Stimulated activated CD4-positive, alpha-beta T cell treated with anti-CD3 and anti-CD28 coated beads, Interleukin-12 subunit alpha, Interleukin-12 subunit beta, amount 100 ng/mL, for 48 hours (primary cell): ENCODE measurements at regions not wholly inside any gene's neighbourhood (a gene's known extent, or its start where the extent isn't known, plus 50 kb on each side); places are given as distances from the start of the nearest gene placed in this dataset.

ENCODE experiments used
- DNase-seq, 3 donors: peaks; one replicate each; pipeline ENCODE4 v3.0.0-alpha.2; 2020; ENCODE audit warnings: low read depth in 2 of 3, low spot score in 1 of 3

DNA sequence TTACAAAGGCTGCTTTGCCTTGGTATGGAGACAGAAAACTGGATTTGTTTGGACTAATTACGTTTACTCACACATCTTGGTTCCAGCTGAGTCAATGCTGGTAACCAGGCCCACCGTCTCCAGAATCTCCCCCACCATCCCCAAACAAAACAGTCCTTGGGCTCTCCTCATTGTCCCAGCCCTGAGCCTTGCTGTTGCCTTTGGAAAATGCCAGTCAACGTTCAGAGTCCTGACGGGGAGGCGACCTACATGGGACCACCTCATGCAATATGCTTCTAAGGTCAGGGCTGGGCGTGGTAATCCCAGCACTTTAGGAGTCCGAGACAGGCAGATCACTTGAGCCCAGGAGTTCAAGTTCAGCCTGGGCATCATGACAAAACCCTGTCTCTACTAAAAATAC, 85.2 kb upstream of the IQSEC1 start:
- DNase-seq: no peak

DNA sequence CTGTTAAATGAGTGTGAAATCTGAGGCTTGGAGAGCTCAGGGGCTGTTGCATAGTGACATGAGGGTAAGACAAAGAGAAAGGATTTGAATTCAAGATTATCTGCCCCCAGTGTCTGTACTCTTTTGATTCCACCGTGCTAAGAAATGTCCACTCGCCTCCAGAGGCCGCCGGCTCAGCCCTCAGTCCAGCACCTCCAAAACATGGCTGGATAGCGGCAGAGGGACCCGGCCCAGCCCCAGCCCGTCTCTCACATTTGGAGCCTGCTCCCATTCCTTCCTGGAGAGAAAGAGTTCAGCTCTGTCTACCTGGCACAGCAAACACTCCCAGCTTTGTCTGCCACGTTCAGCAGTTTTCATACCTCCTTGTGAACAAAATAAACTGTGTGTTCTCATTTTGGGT, 84.8 kb upstream of the IQSEC1 start:
- no peak for DNase-seq

DNA sequence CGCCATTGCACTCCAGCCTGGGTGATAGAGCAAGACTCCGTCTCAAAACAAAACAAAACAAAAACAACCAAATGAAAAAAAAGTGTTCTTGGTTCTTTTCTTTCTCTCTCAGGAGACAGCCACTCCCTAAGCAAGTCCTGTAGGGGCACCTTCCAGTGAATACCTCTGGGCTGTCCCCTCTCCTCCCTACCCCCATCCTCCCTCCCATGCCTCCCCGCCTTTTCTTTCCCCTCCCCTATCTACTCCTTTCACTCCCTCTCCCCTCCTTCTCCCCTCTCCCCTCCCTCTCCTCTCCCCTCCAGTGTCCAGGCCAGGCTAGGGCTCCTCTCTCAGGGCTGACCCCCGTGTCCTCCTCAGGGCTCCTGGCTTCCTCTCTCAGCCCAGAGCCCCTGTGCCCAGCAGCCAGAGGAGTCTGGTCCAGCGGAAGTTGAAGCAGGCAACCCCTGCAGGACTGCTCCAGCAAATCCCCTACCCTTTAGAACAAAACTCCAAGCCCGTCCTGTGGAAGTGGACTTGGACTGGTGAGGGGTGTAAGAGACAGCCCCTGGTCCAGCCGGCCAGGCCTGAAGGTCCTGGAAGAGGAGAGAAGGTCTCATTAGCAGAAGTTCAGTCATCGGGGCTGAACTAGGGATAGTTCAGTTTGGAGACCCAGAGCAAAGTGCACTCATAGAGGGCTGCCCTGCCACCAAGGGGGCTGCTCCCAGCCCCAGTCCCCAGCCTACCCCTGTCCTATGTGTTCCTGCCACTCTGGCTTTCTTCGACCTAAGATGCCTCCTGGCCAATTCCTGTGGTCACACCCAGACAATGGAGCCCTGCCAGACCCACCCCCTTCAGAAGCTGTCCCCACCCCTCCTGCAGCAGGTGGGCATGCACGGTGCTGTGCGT, 79.8 kb upstream of the IQSEC1 start:
- DNase-seq: no peak

DNA sequence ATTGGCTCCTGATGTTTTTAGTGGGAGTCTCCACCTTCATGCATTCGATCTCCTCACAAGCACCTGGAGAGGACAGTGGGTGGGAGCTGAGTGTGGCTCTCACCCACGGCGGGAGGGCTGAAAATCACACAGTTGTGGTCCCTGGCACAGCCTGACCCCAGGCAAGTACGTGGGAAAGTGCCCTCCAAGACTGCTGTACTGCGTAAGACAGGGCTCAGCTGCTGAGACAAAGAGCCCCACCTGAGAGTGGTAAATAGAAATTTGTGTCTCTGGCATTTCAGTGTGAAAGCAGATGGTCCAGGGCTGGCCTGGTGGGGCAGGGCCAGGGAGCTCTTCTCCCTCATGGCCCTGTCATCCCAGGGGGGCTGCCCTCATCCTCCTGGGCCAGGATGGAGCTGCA, 77.4 kb upstream of the IQSEC1 start:
- no peak for DNase-seq

DNA sequence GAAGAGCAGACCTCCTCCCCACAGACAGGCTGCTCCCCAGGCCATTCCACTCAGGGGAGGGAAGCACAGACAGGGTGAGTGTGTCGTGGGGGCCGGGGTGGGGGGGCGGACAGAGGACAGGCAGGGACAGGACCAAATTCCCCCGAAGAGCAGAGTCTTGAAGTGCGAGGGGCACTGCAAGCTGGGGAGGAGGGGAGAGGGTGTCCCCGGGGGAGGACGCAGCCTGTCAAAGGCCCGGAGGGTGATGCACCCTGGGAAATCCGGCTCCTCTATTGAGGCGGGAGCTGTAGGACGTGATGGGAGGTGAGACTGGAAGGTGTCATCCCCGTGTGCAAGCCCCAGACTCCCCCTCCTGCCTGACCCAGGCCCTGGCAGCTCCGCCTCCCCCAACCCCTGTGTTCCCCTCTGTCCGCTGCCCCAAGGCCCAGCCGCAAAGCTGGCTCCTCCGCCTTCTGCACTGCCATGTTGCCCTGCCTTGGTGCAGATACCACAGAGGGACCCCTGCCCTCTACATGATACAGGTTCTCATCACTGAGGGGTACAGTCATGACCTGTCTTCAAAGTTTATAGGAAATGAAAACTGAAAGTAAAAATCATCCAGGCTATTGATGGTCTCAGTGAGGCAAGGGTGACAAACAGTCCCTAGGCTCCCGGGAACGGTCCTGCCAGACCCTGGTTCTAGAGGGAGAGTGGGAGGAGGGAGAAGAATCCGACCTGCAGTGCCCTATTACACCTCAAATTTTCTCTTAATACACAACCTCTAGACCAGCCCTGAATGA, 76.3 kb upstream of the IQSEC1 start:
- no peak for DNase-seq

DNA sequence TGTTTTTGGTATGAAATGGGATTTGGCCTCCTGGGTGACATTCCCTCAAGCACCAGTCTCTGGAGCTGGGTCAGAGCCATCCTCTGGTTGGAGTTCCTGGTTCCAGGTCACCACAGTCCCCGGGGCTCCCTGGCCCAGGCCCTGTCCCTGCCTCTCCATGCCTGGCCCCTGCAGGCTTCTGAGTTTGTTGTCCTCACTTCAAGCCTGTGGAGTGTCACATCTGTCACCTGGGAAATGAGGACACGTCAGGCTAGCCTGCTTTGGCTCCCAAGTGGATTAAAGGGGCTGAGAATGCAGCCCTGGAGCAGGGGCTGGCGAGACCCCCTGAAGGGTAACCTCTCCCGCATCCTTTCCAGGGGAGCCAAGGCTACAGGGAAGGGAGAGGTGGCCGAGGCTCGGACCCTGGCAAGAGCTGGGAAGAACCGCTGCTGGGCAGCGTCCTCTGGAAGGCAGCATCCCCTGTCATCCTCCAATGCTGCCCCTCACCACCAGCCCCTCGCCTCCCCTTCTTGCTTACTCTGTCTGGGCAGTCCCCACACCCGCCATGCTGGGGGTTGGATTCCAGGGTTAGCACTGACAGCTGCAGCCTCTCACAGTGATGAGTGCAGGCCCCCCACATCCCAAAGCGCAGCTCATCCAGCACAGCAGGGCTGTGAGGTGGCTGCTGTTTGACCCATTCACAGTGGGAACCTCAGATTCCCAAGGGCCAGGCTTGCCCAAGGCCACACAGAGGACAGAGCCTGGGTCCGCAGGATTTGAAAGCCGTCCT, 75.5 kb upstream of the IQSEC1 start:
- DNase-seq: no peak

DNA sequence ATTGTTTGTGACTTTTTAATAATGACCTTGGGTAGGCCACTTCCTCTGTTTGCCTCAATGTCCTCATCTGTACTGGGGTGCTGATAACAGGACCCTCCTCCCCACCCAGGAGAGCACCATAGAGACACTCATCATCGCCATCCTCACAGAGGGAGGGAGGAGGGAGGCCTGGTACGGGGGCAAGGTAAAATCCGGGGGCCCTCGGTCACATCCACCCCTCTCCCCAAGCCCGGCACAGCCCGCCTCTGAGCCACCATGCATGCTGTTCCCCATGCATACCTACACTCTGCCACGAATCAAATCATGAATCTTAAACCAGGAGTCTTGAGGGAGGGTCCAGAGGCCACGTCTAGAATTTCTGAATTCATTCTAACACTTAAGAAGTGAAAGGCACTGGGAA, 74.9 kb upstream of the IQSEC1 start:
- DNase-seq: no peak

DNA sequence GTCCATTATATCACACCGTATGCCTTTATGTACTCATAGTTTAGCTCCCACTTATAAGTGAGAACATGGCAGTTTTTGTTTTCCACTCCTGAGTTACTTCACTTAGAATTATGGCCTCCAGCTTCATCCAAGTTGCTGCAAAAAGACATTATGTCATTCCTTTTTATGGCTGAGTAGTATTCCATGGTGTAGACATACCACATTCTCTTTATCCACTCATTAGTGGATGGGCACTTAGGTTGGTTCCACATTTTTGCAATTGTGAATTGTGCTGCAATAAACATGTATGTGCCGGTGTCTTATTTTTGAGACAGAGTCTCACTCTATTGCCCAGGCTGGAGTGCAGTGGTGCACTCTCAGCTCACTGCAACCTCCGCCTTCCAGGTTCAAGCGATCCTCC, 74.1 kb upstream of the IQSEC1 start:
- no peak for DNase-seq

DNA sequence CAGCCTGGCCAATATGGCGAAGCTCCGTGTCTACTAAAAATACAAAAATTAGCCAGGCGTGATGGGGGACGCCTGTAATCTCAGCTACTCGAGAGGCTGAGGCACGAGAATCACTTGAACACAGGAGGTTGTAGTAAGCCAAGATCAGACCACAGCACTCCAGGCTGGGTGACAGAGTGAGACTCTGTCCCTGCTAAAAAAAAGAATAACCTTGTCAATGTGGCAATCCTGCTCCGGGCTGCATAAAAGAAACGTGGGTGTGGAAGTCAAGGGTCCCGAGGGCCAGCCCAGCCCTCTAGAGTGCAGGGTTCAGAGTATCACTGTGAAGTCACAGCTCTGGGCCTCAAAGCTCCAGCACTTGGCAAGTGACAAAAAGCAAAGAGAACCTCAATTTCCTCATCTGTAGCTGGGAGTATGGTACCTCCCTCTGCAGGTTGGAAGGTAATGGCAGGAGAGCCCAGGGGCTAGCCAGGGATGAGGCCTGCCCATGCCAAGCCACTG, 73.5 kb upstream of the IQSEC1 start:
- no peak for DNase-seq

DNA sequence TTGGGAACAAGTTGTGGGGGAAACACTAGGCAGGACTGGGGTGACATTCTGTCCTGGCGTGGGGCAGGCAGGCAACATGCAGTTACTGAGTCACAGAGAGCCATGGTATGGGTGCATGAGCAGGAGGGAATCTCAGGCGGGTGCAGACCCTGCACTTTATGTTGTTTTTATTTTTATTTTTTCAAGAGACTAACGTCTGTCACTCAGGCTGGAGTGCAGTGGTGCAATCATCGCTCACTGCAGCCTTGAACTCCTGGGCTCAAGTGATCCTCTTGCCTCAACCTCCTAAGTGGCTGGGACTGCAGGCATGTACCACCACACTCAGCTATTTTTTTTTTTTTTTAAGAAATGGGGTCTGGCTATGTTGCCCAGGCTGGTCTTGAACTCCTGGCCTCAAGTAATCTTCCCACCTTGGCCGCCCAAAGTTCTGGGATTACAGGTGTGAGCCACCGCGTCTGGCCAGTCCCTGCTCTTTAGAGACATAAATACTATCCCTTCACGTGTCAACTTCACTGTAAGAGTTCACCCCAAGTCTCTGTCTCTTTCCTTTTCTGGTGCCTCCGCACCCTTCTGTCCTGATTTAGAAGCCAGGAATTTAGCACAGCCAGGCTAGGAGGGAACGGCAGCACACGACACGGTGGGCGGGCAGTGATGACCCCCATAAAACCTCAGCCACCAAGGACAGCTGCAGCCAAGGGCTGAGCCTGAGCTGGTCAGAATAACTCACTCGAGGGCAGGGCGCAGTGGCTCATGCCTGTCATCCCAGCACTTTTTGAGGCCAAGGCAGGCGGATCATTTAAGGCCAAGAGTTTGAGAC, 72.8 kb upstream of the IQSEC1 start:
- no peak for DNase-seq

DNA sequence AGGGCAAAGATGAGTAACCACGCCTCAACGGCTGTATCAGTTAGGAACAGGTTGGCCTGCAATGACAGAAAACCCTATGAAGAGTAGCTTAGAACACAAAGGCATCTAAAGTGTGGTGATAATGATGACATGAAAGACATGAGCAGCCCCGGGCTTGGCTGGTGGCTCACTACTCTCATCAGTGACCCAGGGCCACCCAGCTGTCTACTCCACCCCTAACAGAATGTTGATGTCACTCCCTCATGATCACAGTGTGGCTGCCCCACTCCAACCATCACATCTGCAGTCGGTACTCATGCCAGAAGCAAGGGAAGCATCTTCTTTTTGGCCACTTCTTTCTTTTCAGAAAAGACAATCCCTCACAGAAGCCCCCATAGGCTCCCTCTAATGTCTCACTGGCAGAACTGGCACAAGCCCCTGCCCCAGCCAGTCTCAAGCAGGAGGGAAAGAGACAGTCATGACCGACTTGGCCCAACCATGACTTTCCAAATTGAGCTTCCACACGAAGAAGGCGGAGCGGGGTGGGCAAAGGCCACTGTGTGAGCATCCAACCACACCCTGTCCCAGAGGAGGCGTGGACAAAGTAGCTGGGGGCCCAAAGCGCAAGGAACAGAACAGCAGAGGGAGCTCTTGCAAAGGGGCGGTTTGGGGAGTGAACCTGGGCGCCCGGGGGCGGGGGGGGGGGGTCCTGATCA, 72.0 kb upstream of the IQSEC1 start:
- no peak for DNase-seq

DNA sequence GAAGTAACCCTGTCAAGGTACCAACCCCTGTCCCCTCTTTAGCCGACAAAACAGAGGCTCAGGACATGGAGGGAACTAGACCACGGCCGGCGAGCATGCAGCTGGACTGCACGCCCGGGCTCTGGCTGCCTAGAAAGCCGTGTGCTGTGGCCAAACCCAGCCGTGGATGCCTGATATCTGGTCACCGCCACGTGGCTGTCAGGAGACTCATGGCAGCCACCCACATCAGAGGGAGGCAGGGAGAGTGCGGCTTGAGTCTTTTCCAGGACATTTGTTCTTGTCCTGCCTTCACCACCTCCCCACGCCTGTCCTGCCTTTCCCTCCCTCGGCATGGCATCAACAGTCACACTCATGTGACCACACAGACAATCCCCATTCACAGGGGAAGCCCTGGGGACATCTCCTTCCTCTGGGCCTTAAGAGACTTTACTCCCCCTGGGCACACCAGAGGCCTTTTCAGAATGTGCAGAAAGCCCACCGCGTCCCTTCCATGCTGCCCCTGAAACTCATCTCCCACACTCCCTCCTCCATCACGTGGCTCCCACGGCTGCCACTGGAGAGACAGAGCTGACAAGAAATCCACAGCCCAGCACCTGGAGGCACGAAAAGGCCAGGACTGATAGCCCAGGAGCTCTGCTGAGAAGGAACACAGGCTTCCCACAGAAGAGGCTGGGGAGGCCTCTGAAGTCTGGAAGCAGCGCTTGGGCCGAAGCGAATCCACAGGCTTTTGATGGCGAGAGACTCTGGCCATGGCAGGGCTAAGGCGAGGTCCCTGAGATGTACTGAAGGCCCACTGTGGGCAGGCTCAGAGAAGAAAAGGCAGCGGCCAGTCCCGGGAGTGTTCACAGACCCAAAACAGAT, 71.2 kb upstream of the IQSEC1 start:
- no peak for DNase-seq

DNA sequence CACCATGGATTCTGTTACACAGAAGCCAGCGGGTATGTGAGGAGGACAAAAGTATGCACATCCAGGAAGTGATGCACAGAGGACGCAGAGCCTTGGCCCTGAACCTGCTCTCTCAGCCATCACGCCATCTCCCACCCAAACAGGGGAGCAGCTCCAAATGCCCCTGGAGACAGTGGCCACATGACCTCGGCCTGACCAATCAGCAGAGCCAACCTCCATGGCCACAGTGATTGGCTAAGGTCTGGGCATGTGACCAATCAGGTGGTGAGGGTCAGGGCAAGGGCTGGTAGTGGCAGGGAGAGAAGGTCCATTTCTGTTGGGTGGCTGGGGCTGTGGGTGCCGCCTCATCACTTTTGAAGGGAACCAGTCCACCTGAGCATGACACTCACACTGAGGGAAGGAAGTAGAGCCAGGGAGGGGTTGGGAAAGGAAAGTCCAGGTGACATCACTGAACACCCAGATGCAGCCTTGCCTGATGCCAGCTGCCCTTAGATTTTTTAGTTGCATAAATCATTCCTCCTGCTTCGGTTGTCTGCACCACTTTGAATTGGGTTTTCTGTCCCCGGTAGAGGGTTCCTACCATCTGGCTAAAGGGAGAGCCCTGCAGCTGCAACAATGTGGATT, 70.3 kb upstream of the IQSEC1 start:
- DNase-seq: no peak

DNA sequence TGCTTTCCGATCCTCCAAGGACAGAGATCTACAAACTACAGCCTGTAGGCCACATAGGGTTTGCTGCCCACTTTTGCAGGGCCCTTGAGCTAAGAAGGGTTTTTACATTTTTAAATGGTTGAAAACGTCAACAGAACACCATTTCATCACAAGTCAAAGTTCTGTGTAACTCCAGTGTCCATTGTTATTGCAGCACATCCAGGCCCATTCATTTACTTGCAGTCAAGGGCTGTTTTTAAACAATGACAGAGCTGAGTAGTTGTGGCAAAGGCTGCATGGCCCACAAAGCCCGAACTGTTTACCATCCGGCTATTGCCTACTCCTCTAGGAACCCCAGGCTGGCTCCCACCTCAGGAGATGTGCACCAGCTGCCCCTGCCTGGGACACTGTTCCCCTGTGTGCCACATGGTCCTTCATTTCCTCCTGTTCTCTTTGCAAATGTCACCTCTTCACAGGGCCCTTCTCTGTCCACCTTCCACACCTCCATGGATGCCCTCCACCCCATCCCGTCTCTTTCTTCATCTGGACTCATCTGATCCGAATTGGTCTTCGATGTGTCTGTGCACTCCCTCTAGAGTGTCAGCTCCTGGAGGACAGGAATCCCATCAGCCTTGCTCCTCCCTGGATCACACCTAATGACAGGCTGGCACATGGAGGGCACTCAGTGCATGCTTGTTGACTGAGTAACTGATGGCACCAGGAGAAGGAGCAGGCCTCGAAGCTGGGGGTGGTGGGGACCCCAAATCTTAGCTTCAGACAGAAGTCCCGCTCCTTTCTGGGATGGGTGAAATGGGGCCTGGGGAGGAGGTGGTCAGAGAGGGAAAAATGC, 69.5 kb upstream of the IQSEC1 start:
- DNase-seq: no peak

DNA sequence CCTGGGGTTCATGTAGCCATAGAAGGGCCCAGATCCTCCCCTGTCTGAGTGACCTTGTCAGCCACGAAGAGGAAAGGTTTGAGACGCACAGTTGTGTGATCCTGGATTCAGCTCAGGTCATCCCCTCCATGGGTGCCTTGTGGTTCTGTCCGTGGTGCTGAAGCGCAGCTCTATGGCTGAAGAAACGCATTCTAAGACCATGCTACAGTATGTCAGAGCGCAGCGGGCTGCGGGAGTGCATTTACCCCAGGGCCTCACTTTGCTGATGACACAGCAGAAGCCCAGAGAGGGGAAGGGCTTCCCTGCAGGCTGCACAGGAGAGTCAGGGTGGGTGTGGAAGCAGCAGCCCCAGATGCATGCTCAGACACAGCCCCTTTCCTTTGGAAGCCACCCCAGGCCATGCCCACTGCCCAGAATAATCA, 68.8 kb upstream of the IQSEC1 start:
- DNase-seq: peak in 1 of 3 donors; percentile 5

DNA sequence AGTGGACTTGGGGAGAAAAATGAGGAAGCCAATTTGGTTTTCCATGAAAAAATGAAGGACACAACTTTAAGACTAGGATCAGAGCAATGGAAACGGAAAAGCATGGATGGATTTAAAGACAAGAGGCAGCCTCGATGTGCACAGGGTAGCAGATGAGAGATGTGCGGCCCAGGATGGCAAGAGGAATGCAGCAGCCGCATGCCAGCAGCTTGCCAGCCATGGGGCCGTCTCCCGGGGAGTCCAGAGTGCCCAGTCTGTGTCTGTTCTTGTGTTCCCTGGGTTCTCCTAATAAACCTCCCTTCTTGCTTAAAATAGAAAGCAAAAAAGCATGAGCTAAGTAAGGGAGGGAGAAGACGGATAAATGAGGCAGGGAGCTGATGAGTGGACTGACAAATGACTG, 68.0 kb upstream of the IQSEC1 start:
- DNase-seq: no peak

DNA sequence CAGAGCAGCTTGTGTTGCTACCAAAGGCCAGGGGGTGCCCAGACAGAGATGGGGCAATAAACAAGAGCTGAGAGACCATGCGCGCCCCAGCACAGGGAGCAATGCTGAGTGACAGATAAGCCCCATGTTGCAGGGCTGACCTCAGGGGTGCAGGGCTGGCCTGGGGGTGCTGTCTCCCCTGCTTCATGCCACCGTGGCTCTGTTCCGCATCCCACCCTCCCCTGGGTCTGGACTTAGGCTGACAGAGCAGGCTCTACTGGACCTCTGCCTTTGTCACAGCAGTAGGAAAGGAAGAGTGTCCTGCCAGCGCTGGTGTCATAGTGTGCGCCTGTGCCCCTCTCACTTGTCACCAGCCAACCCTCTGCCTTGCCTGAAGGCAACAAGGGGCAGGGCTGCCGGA, 67.4 kb upstream of the IQSEC1 start:
- DNase-seq: no peak
